ENCODE measurements at regions not wholly inside any gene's neighbourhood (a gene's known extent, or its start where the extent isn't known, plus 50 kb on each side); places are given as distances from the start of the nearest gene placed in this dataset.
"Not testable (repeated sequence)": the region's sequence is repeated elsewhere in the genome, so short reads cannot be mapped to it uniquely, and the experiment has no call there.

GRCh38 chr13:97884707-97885468 is 68.6 kb upstream of the IPO5 start:
- intact Hi-C loops (cut with DNase I, micrococcal nuclease) = no loop called here
- CTCF ChIA-PET = interaction anchor here (0.6 kb wide), 2 partner anchors 271 to 976 kb away, joined by 3 to 4 read pairs; no protein-coding TSS in a partner anchor
- Mint-ChIP-seq H3K4me3 (no peak overlapping the region), H3K9me3 (ENCODE audit: low read depth) (no peaks in the 10 kb centered on the region), H3K4me1 (no peaks in the 10 kb centered on the region), H3K27me3 (peaks cover 20% of the 10 kb centered on the region), H3K36me3 (ENCODE audit: low read depth) (no peaks in the 10 kb centered on the region), H3K27ac (no peak overlapping the region)
- POLR2A ChIA-PET = no interaction called here
- DNase-seq (no peak), ATAC-seq (no peak)

GRCh38 chr13:97885641-97886040 is 67.8 kb upstream of the IPO5 start:
- Mint-ChIP-seq H3K4me3 (no peak overlapping the region), H3K9me3 (ENCODE audit: low read depth) (no peaks in the 10 kb centered on the region), H3K27ac (no peak overlapping the region), H3K36me3 (ENCODE audit: low read depth) (no peaks in the 10 kb centered on the region), H3K27me3 (peaks cover 21% of the 10 kb centered on the region), H3K4me1 (no peaks in the 10 kb centered on the region)
- CTCF ChIA-PET = interaction anchor here (0.6 kb wide), 1 partner anchor 271 kb away, joined by 3 read pairs; no protein-coding TSS in a partner anchor
- ATAC-seq (no peak), DNase-seq (no peak)
- POLR2A ChIA-PET = no interaction called here
- intact Hi-C loops (cut with DNase I, micrococcal nuclease) = no loop called here

GRCh38 chr13:97889803-97890202 is 63.7 kb upstream of the IPO5 start:
- Mint-ChIP-seq H3K36me3 (ENCODE audit: low read depth) (no peaks in the 10 kb centered on the region), H3K4me3 (no peak overlapping the region), H3K27me3 (peaks cover 23% of the 10 kb centered on the region), H3K27ac (no peak overlapping the region), H3K4me1 (no peaks in the 10 kb centered on the region), H3K9me3 (ENCODE audit: low read depth) (peaks cover 6% of the 10 kb centered on the region)
- intact Hi-C loops (cut with DNase I, micrococcal nuclease) = no loop called here
- CTCF ChIA-PET = no interaction called here
- DNase-seq (no peak), ATAC-seq (no peak)
- POLR2A ChIA-PET = no interaction called here

- no peaks in the 10 kb centered on the region for H3K4me1 Mint-ChIP-seq
- intact Hi-C loops (cut with DNase I, micrococcal nuclease) = no loop called here
- ATAC-seq (no peak), DNase-seq (no peak)
- H3K27ac Mint-ChIP-seq = no peak overlapping the region
- peaks cover 7% of the 10 kb centered on the region for H3K9me3 Mint-ChIP-seq (ENCODE audit: low read depth)
- H3K36me3 Mint-ChIP-seq (ENCODE audit: low read depth) = no peaks in the 10 kb centered on the region
- POLR2A ChIA-PET = no interaction called here
- CTCF ChIA-PET = no interaction called here
- H3K27me3 Mint-ChIP-seq = peaks cover 20% of the 10 kb centered on the region
- H3K4me3 Mint-ChIP-seq = no peak overlapping the region
These were observed 62.9 kb upstream of the IPO5 start for GRCh38 chr13:97890573-97890972.

- POLR2A ChIA-PET; H3K27ac Mint-ChIP-seq; H3K4me1 Mint-ChIP-seq; CTCF ChIA-PET; ATAC-seq; DNase-seq; H3K9me3 Mint-ChIP-seq (ENCODE audit: low read depth); H3K4me3 Mint-ChIP-seq; intact Hi-C loops (cut with DNase I, micrococcal nuclease); H3K36me3 Mint-ChIP-seq (ENCODE audit: low read depth): not testable (repeated sequence)
- H3K27me3 Mint-ChIP-seq = peaks cover 22% of the 10 kb centered on the region
These were observed 61.5 kb upstream of the IPO5 start for GRCh38 chr13:97891964-97892363.

- intact Hi-C loops (cut with DNase I, micrococcal nuclease) = no loop called here
- DNase-seq = no peak
- H3K27me3 Mint-ChIP-seq = peaks cover 25% of the 10 kb centered on the region
These were observed 60.8 kb upstream of the IPO5 start for GRCh38 chr13:97892717-97893116.

GRCh38 chr13:97895383-97895782 is 58.1 kb upstream of the IPO5 start:
- DNase-seq = no peak
- Mint-ChIP-seq H3K27me3 (peaks cover 26% of the 10 kb centered on the region), H3K4me3 (no peak overlapping the region), H3K36me3 (ENCODE audit: low read depth) (no peaks in the 10 kb centered on the region), H3K27ac (no peak overlapping the region), H3K4me1 (no peaks in the 10 kb centered on the region), H3K9me3 (ENCODE audit: low read depth) (peaks cover 7% of the 10 kb centered on the region)
- no peak for ATAC-seq
- POLR2A ChIA-PET = no interaction called here
- CTCF ChIA-PET = no interaction called here
- intact Hi-C loops (cut with DNase I, micrococcal nuclease) = no loop called here

More at GRCh38 chr13:97892717-97893116, 60.8 kb upstream of the IPO5 start:
- POLR2A ChIA-PET = no interaction called here
- H3K9me3 Mint-ChIP-seq (ENCODE audit: low read depth) = peaks cover 7% of the 10 kb centered on the region
- H3K27ac Mint-ChIP-seq = no peak overlapping the region
- CTCF ChIA-PET = no interaction called here
- no peak for ATAC-seq
- H3K4me1 Mint-ChIP-seq = no peaks in the 10 kb centered on the region
- no peaks in the 10 kb centered on the region for H3K36me3 Mint-ChIP-seq (ENCODE audit: low read depth)
- H3K4me3 Mint-ChIP-seq = no peak overlapping the region

- POLR2A ChIA-PET = no interaction called here
- Mint-ChIP-seq H3K4me1 (no peaks in the 10 kb centered on the region), H3K27ac (no peak overlapping the region)
These were observed 57.0 kb upstream of the IPO5 start for GRCh38 chr13:97896446-97896845.

GRCh38 chr13:97901716-97902115 is 51.8 kb upstream of the IPO5 start:
- Mint-ChIP-seq H3K27me3 (peaks cover 18% of the 10 kb centered on the region), H3K36me3 (ENCODE audit: low read depth) (no peaks in the 10 kb centered on the region), H3K4me3 (no peak overlapping the region), H3K4me1 (no peaks in the 10 kb centered on the region), H3K27ac (no peak overlapping the region), H3K9me3 (ENCODE audit: low read depth) (no peaks in the 10 kb centered on the region)
- ATAC-seq (no peak), DNase-seq (no peak)
- ChIA-PET POLR2A (no interaction called here), CTCF (interaction anchor here (1.1 kb wide), 1 partner anchor 10 kb away, joined by 3 read pairs; no protein-coding TSS in a partner anchor)
- intact Hi-C loops (cut with DNase I, micrococcal nuclease) = no loop called here

More at GRCh38 chr13:97896446-97896845, 57.0 kb upstream of the IPO5 start:
- Mint-ChIP-seq H3K9me3 (ENCODE audit: low read depth) (peaks cover 7% of the 10 kb centered on the region), H3K36me3 (ENCODE audit: low read depth) (no peaks in the 10 kb centered on the region), H3K27me3 (peaks cover 25% of the 10 kb centered on the region), H3K4me3 (no peak overlapping the region)
- ATAC-seq = no peak
- intact Hi-C loops (cut with DNase I, micrococcal nuclease) = no loop called here
- CTCF ChIA-PET = no interaction called here
- DNase-seq = no peak

Measured in activated CD4-positive, alpha-beta T cell treated with anti-CD3 and anti-CD28 coated beads for 36 hours (primary cell).